Loucy (cell line): ENCODE measurements at regions not wholly inside any gene's neighbourhood (a gene's known extent, or its start where the extent isn't known, plus 50 kb on each side); places are given as distances from the start of the nearest gene placed in this dataset.

Experiments used
- H2AFZ ChIP-seq: fragments of 200-600 bp; sonication (generic); 2 replicates; pipeline ENCODE4 v1.6.0; 2016; ENCODE audit warnings: antibody characterized with exemption, mild to moderate bottlenecking, low read length, moderate library complexity
- H3F3A ChIP-seq: fragments of 200-600 bp; 2 replicates; pipeline ENCODE4 v1.6.0; 2016; ENCODE audit warnings: antibody characterized with exemption, low read depth, mild to moderate bottlenecking
- H3K27me3 ChIP-seq: fragments of 200-600 bp; sonication (generic); 2 replicates; pipeline ENCODE4 v1.6.1; 2014; ENCODE audit warnings: low read length, mild to moderate bottlenecking; ENCODE audit not compliant: insufficient read depth, poor library complexity, severe bottlenecking
- H3K36me3 ChIP-seq: fragments of 200-600 bp; sonication (generic); 2 replicates; pipeline ENCODE4 v1.6.1; 2016; ENCODE audit warnings: low read length; ENCODE audit not compliant: insufficient read depth
- H3K4me1 ChIP-seq: fragments of 200-600 bp; sonication (generic); 2 replicates; pipeline ENCODE4 v1.5.1; 2014; ENCODE audit warnings: low read length, mild to moderate bottlenecking; ENCODE audit not compliant: insufficient read depth, poor library complexity, severe bottlenecking
- H3K4me2 ChIP-seq: fragments of 200-600 bp; sonication (generic); 2 replicates; pipeline ENCODE4 v1.6.0; 2014; ENCODE audit warnings: antibody characterized with exemption, low read length, low read depth, mild to moderate bottlenecking; ENCODE audit not compliant: poor library complexity, severe bottlenecking
- H3K4me3 ChIP-seq: fragments of 200-600 bp; sonication (generic); 2 replicates; pipeline ENCODE4 v1.5.1; 2014; ENCODE audit warnings: low read length, mild to moderate bottlenecking, mixed read lengths; ENCODE audit not compliant: poor library complexity, severe bottlenecking
- H3K79me2 ChIP-seq: fragments of 200-600 bp; sonication (generic); 2 replicates; pipeline ENCODE4 v1.6.1; 2014; ENCODE audit warnings: low read length; ENCODE audit not compliant: insufficient read depth
- H3K9ac ChIP-seq: fragments of 200-600 bp; sonication (generic); 2 replicates; pipeline ENCODE4 v1.6.0; 2014; ENCODE audit warnings: mild to moderate bottlenecking, low read depth, low read length, moderate library complexity; ENCODE audit not compliant: poor library complexity, severe bottlenecking
- H3K9me2 ChIP-seq: fragments of 200-600 bp; sonication (generic); replicated peaks from 2 replicates; pipeline ENCODE4 v1.6.1; 2016; ENCODE audit warnings: low read depth, low read length, mixed read lengths
- H3K9me3 ChIP-seq: fragments of 200-600 bp; sonication (generic); 2 replicates; pipeline ENCODE4 v1.6.1; 2014; ENCODE audit warnings: mild to moderate bottlenecking, antibody characterized with exemption, low read length, low read depth; ENCODE audit not compliant: insufficient read depth
- H4K20me1 ChIP-seq: fragments of 200-600 bp; sonication (generic); 2 replicates; pipeline ENCODE4 v1.6.0; 2014; ENCODE audit warnings: antibody characterized with exemption, low read length, mild to moderate bottlenecking; ENCODE audit not compliant: insufficient read depth, poor library complexity, severe bottlenecking
- CTCF ChIP-seq: fragments of 200-600 bp; sonication (generic); conservative IDR thresholded peaks from 2 replicates; pipeline ENCODE4 v1.5.1; 2014; ENCODE audit warnings: mild to moderate bottlenecking, antibody characterized with exemption, low read length
- EZH2phosphoT487 ChIP-seq: fragments of 200-600 bp; IDR thresholded peaks from 2 replicates; pipeline ENCODE4 v1.6.1; 2018; ENCODE audit warnings: antibody characterized with exemption, mild to moderate bottlenecking, moderate library complexity, borderline replicate concordance

- Histone ChIP-seq H4K20me1 (no peaks in the 10 kb centered on the region), H2AFZ (no peak overlapping the region), H3K4me3 (no peak overlapping the region), H3K9me2 (no peaks in the 10 kb centered on the region), H3K79me2 (no peaks in the 10 kb centered on the region), H3K9me3 (no peaks in the 10 kb centered on the region), H3K27me3 (no peaks in the 10 kb centered on the region), H3K9ac (no peak overlapping the region), H3F3A (no peaks in the 10 kb centered on the region), H3K4me2 (no peak overlapping the region), H3K36me3 (no peaks in the 10 kb centered on the region), H3K4me1 (no peaks in the 10 kb centered on the region)
- TF ChIP-seq EZH2phosphoT487 (no peak), CTCF (no peak)
These were observed 337.1 kb upstream of the KAZN start for GRCh38 chr1:14261395-14261794.

- TF ChIP-seq CTCF (no peak), EZH2phosphoT487 (no peak)
- Histone ChIP-seq H3K9ac (no peak overlapping the region), H3K4me2 (no peak overlapping the region), H3K9me2 (no peaks in the 10 kb centered on the region), H3K36me3 (no peaks in the 10 kb centered on the region), H4K20me1 (no peaks in the 10 kb centered on the region), H3K4me1 (no peaks in the 10 kb centered on the region), H3F3A (no peaks in the 10 kb centered on the region), H2AFZ (no peak overlapping the region), H3K9me3 (no peaks in the 10 kb centered on the region), H3K4me3 (no peak overlapping the region), H3K27me3 (no peaks in the 10 kb centered on the region), H3K79me2 (no peaks in the 10 kb centered on the region)
These were observed 335.8 kb upstream of the KAZN start for GRCh38 chr1:14262637-14263036.

DNA sequence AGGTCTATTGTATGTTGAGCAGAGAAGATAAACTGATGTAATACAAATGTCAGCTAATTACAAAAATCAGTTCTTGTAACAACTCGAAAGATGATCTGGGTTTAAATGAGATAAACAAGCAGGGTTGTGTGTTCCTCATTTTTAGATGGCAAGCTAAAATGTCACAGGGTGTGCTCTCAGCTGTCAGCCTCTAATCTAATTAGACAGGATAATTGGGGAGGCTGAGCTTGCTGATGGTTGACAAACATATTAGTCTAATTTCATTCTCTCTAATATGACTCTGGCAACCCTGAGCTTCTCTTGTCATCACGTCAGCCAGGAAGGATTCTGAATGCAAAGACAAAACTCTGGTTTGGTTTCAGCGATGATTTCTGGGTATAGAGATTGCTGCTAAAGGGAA is 335.3 kb upstream of the KAZN start:
- H3K9ac ChIP-seq = no peak overlapping the region
- no peaks in the 10 kb centered on the region for H3K9me3 ChIP-seq
- TF ChIP-seq EZH2phosphoT487 = no peak
- TF ChIP-seq CTCF = no peak
- H3K9me2 ChIP-seq = no peaks in the 10 kb centered on the region
- H3K36me3 ChIP-seq = no peaks in the 10 kb centered on the region
- H3K4me2 ChIP-seq = no peak overlapping the region
- no peak overlapping the region for H3K4me3 ChIP-seq
- H2AFZ ChIP-seq = no peak overlapping the region
- H3K4me1 ChIP-seq = no peaks in the 10 kb centered on the region
- no peaks in the 10 kb centered on the region for H4K20me1 ChIP-seq
- no peaks in the 10 kb centered on the region for H3K27me3 ChIP-seq
- no peaks in the 10 kb centered on the region for H3F3A ChIP-seq
- H3K79me2 ChIP-seq = no peaks in the 10 kb centered on the region
